ENCODE measurements at regions not wholly inside any gene's neighbourhood (a gene's known extent, or its start where the extent isn't known, plus 50 kb on each side); places are given as distances from the start of the nearest gene placed in this dataset.

DNA sequence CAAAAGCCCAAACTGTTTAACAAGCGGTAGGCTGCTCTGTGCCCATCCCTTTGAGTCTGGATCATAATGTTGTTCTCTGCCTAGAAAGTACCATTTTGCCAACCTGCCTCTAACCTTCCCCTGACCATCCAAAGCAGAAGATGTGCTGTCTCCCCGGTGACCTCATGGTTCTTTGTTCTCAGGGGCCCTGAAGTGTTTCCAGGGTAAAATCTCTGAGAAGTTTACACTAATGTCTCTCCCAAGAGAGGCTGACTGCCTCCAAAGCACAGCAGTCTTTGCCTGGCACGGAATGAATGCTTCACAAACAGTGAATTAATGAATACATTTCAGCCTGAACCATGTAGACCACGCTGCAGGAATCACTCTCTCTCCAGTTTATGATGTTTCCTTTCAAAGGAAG, 523.8 kb upstream of the CELF2 start:
- ATAC-seq (no peak), DNase-seq (ENCODE audit: low read depth, low spot score) (no peak)
- no TSS peak for BruUV-seq (replicated peaks)
- ChIA-PET CTCF (no interaction called here), RAD21 (ENCODE audit: low non-redundant PET in 1 of 2, low total read pairs in 2 of 2, uncharacterized antibody in 2 of 2, unreplicated experiment in 2 of 2) (no interaction called here), POLR2A (no interaction called here)
- peaks cover 14 to 22% of the 10 kb centered on the region in 2 experiments; a peak in 2 of 4 replicates for H3K9me3 ChIP-seq (ENCODE audit: control insufficient read depth in 1 of 2, insufficient read depth in 1 of 2, low read depth in 1 of 2, low read length in 2 of 2)
- no peak overlapping the region for H3K27ac ChIP-seq (ENCODE audit: low read depth, low read length)
- H3K9ac ChIP-seq (ENCODE audit: low read length): no peak overlapping the region
- no peak overlapping the region for H3K4me3 ChIP-seq (replicated peaks in 1 of 2; ENCODE audit: low read depth in 1 of 2, low read length in 2 of 2)
- H3K9me2 ChIP-seq (ENCODE audit: insufficient read depth): no peaks in the 10 kb centered on the region
- no peak overlapping the region for H3K4me2 ChIP-seq (ENCODE audit: low read length)
- no peaks in the 10 kb centered on the region for H4K20me1 ChIP-seq (ENCODE audit: insufficient read depth)
- no peaks in the 10 kb centered on the region for H3K36me3 ChIP-seq (ENCODE audit: control insufficient read depth in 1 of 2, insufficient read depth in 2 of 2, low read length in 2 of 2)
- TF ChIP-seq CBX3 (IDR thresholded peaks at IDR 0.05; ENCODE audit: low read depth): no peak
- H3K4me1 ChIP-seq (ENCODE audit: control insufficient read depth in 1 of 2, insufficient read depth in 2 of 2, low read length in 2 of 2): no peaks in the 10 kb centered on the region
- no peak overlapping the region for H2AFZ ChIP-seq (ENCODE audit: low read depth, low read length, poor library complexity, severe bottlenecking)
- intact Hi-C loops (cut with micrococcal nuclease): no loop called here
- no peaks in the 10 kb centered on the region for H3K27me3 ChIP-seq (ENCODE audit: insufficient read depth, low read length)
- H3K79me2 ChIP-seq (ENCODE audit: insufficient read depth, low read length): no peaks in the 10 kb centered on the region

DNA sequence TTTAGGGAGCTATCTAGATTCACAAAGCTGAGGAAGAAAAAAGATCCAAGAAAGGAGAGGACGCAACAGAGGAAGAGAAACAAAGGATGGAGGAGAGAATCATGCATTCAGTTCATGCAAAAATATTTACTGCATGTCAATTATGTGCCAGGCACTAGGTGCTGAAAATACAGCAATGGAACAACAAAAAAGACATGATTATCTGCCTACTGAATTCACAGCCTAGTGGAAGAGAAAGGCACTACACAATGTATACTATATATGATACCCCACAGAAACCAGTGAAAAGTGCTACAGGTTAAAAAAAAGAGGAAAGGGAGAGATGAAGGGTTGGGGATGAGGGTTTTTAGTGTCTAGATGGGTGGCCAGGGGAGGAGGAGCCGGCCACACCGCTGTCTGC, 520.4 kb upstream of the CELF2 start:
- Histone ChIP-seq H3K4me2 (ENCODE audit: low read length) (no peak overlapping the region), H3K9me3 (ENCODE audit: control insufficient read depth in 1 of 2, insufficient read depth in 1 of 2, low read depth in 1 of 2, low read length in 2 of 2) (peaks cover 23 to 25% of the 10 kb centered on the region in 2 experiments; a peak in 2 of 4 replicates), H3K27me3 (ENCODE audit: insufficient read depth, low read length) (no peaks in the 10 kb centered on the region), H3K9me2 (ENCODE audit: insufficient read depth) (no peaks in the 10 kb centered on the region), H3K36me3 (ENCODE audit: control insufficient read depth in 1 of 2, insufficient read depth in 2 of 2, low read length in 2 of 2) (no peaks in the 10 kb centered on the region), H3K27ac (ENCODE audit: low read depth, low read length) (no peak overlapping the region), H4K20me1 (ENCODE audit: insufficient read depth) (no peaks in the 10 kb centered on the region), H3K4me1 (ENCODE audit: control insufficient read depth in 1 of 2, insufficient read depth in 2 of 2, low read length in 2 of 2) (no peaks in the 10 kb centered on the region), H3K79me2 (ENCODE audit: insufficient read depth, low read length) (no peaks in the 10 kb centered on the region), H3K4me3 (replicated peaks in 1 of 2; ENCODE audit: low read depth in 1 of 2, low read length in 2 of 2) (no peak overlapping the region), H2AFZ (ENCODE audit: low read depth, low read length, poor library complexity, severe bottlenecking) (no peak overlapping the region), H3K9ac (ENCODE audit: low read length) (no peak overlapping the region)
- intact Hi-C loops (cut with micrococcal nuclease): no loop called here
- DNase-seq (ENCODE audit: low read depth, low spot score): no peak
- BruUV-seq (replicated peaks): no TSS peak
- RAD21 ChIA-PET (ENCODE audit: low non-redundant PET in 1 of 2, low total read pairs in 2 of 2, uncharacterized antibody in 2 of 2, unreplicated experiment in 2 of 2): no interaction called here
- ATAC-seq: no peak
- CTCF ChIA-PET: no interaction called here
- POLR2A ChIA-PET: no interaction called here
- TF ChIP-seq, protein P1, sequence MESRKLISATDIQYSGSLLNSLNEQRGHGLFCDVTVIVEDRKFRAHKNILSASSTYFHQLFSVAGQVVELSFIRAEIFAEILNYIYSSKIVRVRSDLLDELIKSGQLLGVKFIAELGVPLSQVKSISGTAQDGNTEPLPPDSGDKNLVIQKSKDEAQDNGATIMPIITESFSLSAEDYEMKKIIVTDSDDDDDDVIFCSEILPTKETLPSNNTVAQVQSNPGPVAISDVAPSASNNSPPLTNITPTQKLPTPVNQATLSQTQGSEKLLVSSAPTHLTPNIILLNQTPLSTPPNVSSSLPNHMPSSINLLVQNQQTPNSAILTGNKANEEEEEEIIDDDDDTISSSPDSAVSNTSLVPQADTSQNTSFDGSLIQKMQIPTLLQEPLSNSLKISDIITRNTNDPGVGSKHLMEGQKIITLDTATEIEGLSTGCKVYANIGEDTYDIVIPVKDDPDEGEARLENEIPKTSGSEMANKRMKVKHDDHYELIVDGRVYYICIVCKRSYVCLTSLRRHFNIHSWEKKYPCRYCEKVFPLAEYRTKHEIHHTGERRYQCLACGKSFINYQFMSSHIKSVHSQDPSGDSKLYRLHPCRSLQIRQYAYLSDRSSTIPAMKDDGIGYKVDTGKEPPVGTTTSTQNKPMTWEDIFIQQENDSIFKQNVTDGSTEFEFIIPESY (IDR thresholded peaks at IDR 0.05; ENCODE audit: extremely low read depth, insufficient replicate concordance, low read length): no peak
- TF ChIP-seq, protein P2, sequence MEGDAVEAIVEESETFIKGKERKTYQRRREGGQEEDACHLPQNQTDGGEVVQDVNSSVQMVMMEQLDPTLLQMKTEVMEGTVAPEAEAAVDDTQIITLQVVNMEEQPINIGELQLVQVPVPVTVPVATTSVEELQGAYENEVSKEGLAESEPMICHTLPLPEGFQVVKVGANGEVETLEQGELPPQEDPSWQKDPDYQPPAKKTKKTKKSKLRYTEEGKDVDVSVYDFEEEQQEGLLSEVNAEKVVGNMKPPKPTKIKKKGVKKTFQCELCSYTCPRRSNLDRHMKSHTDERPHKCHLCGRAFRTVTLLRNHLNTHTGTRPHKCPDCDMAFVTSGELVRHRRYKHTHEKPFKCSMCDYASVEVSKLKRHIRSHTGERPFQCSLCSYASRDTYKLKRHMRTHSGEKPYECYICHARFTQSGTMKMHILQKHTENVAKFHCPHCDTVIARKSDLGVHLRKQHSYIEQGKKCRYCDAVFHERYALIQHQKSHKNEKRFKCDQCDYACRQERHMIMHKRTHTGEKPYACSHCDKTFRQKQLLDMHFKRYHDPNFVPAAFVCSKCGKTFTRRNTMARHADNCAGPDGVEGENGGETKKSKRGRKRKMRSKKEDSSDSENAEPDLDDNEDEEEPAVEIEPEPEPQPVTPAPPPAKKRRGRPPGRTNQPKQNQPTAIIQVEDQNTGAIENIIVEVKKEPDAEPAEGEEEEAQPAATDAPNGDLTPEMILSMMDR (IDR thresholded peaks at IDR 0.05 in 2 of 3, conservative IDR thresholded peaks at IDR 0.05 in 1 of 3; ENCODE audit: borderline replicate concordance in 1 of 3, insufficient read depth in 1 of 3, low read depth in 2 of 3, low read length in 2 of 3): no peak
- TF ChIP-seq EGR1 (IDR thresholded peaks at IDR 0.05; ENCODE audit: low read depth): no peak
- TF ChIP-seq, protein P3, sequence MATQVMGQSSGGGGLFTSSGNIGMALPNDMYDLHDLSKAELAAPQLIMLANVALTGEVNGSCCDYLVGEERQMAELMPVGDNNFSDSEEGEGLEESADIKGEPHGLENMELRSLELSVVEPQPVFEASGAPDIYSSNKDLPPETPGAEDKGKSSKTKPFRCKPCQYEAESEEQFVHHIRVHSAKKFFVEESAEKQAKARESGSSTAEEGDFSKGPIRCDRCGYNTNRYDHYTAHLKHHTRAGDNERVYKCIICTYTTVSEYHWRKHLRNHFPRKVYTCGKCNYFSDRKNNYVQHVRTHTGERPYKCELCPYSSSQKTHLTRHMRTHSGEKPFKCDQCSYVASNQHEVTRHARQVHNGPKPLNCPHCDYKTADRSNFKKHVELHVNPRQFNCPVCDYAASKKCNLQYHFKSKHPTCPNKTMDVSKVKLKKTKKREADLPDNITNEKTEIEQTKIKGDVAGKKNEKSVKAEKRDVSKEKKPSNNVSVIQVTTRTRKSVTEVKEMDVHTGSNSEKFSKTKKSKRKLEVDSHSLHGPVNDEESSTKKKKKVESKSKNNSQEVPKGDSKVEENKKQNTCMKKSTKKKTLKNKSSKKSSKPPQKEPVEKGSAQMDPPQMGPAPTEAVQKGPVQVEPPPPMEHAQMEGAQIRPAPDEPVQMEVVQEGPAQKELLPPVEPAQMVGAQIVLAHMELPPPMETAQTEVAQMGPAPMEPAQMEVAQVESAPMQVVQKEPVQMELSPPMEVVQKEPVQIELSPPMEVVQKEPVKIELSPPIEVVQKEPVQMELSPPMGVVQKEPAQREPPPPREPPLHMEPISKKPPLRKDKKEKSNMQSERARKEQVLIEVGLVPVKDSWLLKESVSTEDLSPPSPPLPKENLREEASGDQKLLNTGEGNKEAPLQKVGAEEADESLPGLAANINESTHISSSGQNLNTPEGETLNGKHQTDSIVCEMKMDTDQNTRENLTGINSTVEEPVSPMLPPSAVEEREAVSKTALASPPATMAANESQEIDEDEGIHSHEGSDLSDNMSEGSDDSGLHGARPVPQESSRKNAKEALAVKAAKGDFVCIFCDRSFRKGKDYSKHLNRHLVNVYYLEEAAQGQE (IDR thresholded peaks at IDR 0.05; ENCODE audit: low read depth): no peak
- TF ChIP-seq JUND (IDR thresholded peaks at IDR 0.05): no peak
- TF ChIP-seq CEBPB (IDR thresholded peaks at IDR 0.05; ENCODE audit: low read depth): no peak
- TF ChIP-seq ELF1 (IDR thresholded peaks at IDR 0.05; ENCODE audit: borderline replicate concordance, low read depth): no peak
- TF ChIP-seq SIN3A (IDR thresholded peaks at IDR 0.05; ENCODE audit: low read depth): no peak
- no peak for TF ChIP-seq POLR2A (IDR thresholded peaks at IDR 0.05; ENCODE audit: borderline replicate concordance, extremely low read depth, insufficient read depth, insufficient read length)
- TF ChIP-seq FOSL1 (IDR thresholded peaks at IDR 0.05; ENCODE audit: low read depth): no peak
- TF ChIP-seq, protein P4, sequence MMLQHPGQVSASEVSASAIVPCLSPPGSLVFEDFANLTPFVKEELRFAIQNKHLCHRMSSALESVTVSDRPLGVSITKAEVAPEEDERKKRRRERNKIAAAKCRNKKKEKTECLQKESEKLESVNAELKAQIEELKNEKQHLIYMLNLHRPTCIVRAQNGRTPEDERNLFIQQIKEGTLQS (IDR thresholded peaks at IDR 0.05): no peak
- no peak for TF ChIP-seq ZFX (IDR thresholded peaks at IDR 0.05)
- no peak for TF ChIP-seq SP1 (IDR thresholded peaks at IDR 0.05; ENCODE audit: low read depth)
- no peak for TF ChIP-seq EZH2 (IDR thresholded peaks at IDR 0.05)

All from HCT116 (cell line).